ENCODE measurements at regions not wholly inside any gene's neighbourhood (a gene's known extent, or its start where the extent isn't known, plus 50 kb on each side); places are given as distances from the start of the nearest gene placed in this dataset.

- peak; percentile 7 for DNase-seq (ENCODE audit: low read depth, low spot score)
Observed at GRCh38 chr5:93164690-93165089, 416.3 kb downstream of the NR2F1-AS1 start.

- DNase-seq (ENCODE audit: low read depth, low spot score): no peak
Observed at GRCh38 chr5:93163010-93163663, 417.9 kb downstream of the NR2F1-AS1 start.

- no peak for DNase-seq (ENCODE audit: low read depth, low spot score)
Observed at GRCh38 chr5:93161661-93162654, 419.1 kb downstream of the NR2F1-AS1 start.

GRCh38 chr5:93158841-93159240 is 422.2 kb downstream of the NR2F1-AS1 start:
- no peak for DNase-seq (ENCODE audit: low read depth, low spot score)

GRCh38 chr5:93156566-93156965 is 424.5 kb downstream of the NR2F1-AS1 start:
- DNase-seq (ENCODE audit: low read depth, low spot score): no peak

- no peak for DNase-seq (ENCODE audit: low read depth, low spot score)
Observed at GRCh38 chr5:93154535-93154934, 426.5 kb downstream of the NR2F1-AS1 start.

- no peak for DNase-seq (ENCODE audit: low read depth, low spot score)
Observed at GRCh38 chr5:93153461-93153860, 427.6 kb downstream of the NR2F1-AS1 start.

GRCh38 chr5:93151896-93152295 is 429.1 kb downstream of the NR2F1-AS1 start:
- DNase-seq (ENCODE audit: low read depth, low spot score): no peak

GRCh38 chr5:93151121-93151520 is 429.9 kb downstream of the NR2F1-AS1 start:
- DNase-seq (ENCODE audit: low read depth, low spot score): no peak

- no peak for DNase-seq (ENCODE audit: low read depth, low spot score)
Observed at GRCh38 chr5:93150311-93151012, 430.6 kb downstream of the NR2F1-AS1 start.

- no peak for DNase-seq (ENCODE audit: low read depth, low spot score)
Observed at GRCh38 chr5:93145767-93146166, 435.3 kb downstream of the NR2F1-AS1 start.

GRCh38 chr5:93145019-93145418 is 436.0 kb downstream of the NR2F1-AS1 start:
- DNase-seq (ENCODE audit: low read depth, low spot score): no peak

GRCh38 chr5:93141969-93142368 is 439.1 kb downstream of the NR2F1-AS1 start:
- no peak for DNase-seq (ENCODE audit: low read depth, low spot score)

- peak; percentile 12 for DNase-seq (ENCODE audit: low read depth, low spot score)
Observed at GRCh38 chr5:93130624-93131490, 450.2 kb downstream of the NR2F1-AS1 start.

GRCh38 chr5:93126634-93127033 is 454.4 kb downstream of the NR2F1-AS1 start:
- no peak for DNase-seq (ENCODE audit: low read depth, low spot score)

GRCh38 chr5:93123127-93123526 is 457.9 kb downstream of the NR2F1-AS1 start:
- DNase-seq (ENCODE audit: low read depth, low spot score): no peak

- DNase-seq (ENCODE audit: low read depth, low spot score): no peak
Observed at GRCh38 chr5:93122446-93122845, 458.6 kb downstream of the NR2F1-AS1 start.

- no peak for DNase-seq (ENCODE audit: low read depth, low spot score)
Observed at GRCh38 chr5:93120771-93121170, 460.2 kb downstream of the NR2F1-AS1 start.

GRCh38 chr5:93120051-93120450 is 461.0 kb downstream of the NR2F1-AS1 start:
- no peak for DNase-seq (ENCODE audit: low read depth, low spot score)

- no peak for DNase-seq (ENCODE audit: low read depth, low spot score)
Observed at GRCh38 chr5:93117751-93118531, 463.1 kb downstream of the NR2F1-AS1 start.

Data from ELF-1 (cell line).